ENCODE measurements at regions not wholly inside any gene's neighbourhood (a gene's known extent, or its start where the extent isn't known, plus 50 kb on each side); places are given as distances from the start of the nearest gene placed in this dataset.

GRCh38 chr3:117230924-117231323 is 521.3 kb downstream of the TUSC7 start:
- no peaks in the 10 kb centered on the region for H3K36me3 ChIP-seq (ENCODE audit: low read depth, low read length)
- no peak overlapping the region for H2AFZ ChIP-seq (ENCODE audit: low read length)
- H3F3A ChIP-seq (ENCODE audit: low read length, unreplicated experiment): no peaks in the 10 kb centered on the region
- H3K9me2 ChIP-seq (replicated peaks; ENCODE audit: low read length): no peaks in the 10 kb centered on the region
- H3K9me3 ChIP-seq (ENCODE audit: low read length): peaks cover 11% of the 10 kb centered on the region
- no peak overlapping the region for H3K4me3 ChIP-seq (ENCODE audit: low read length)
- no peaks in the 10 kb centered on the region for H4K20me1 ChIP-seq (ENCODE audit: low read length)
- H3K27me3 ChIP-seq (ENCODE audit: low read length): no peaks in the 10 kb centered on the region
- no peak for ATAC-seq
- BruUV-seq (replicated peaks): no TSS peak
- no peak overlapping the region for H3K27ac ChIP-seq (ENCODE audit: low read length)
- ChIA-PET POLR2A (ENCODE audit: unreplicated experiment) (no interaction called here), CTCF (no interaction called here)
- H3K79me2 ChIP-seq (ENCODE audit: low read length): no peaks in the 10 kb centered on the region
- H3K9ac ChIP-seq (ENCODE audit: low read length): no peak overlapping the region
- H3K4me2 ChIP-seq (ENCODE audit: low read length): no peak overlapping the region
- no peak for DNase-seq
- intact Hi-C loops (cut with micrococcal nuclease): no loop called here
- H3K4me1 ChIP-seq (ENCODE audit: insufficient read depth, low read length): no peaks in the 10 kb centered on the region
- TF ChIP-seq CTCF (conservative IDR thresholded peaks at IDR 0.05; ENCODE audit: low read depth, low read length) (no peak), EZH2phosphoT487 (IDR thresholded peaks at IDR 0.05; ENCODE audit: borderline replicate concordance, low read length) (no peak), EZH2 (IDR thresholded peaks at IDR 0.05; ENCODE audit: low read length, unreplicated experiment) (no peak)

GRCh38 chr3:117234331-117234730 is 524.8 kb downstream of the TUSC7 start:
- Histone ChIP-seq H3K4me2 (ENCODE audit: low read length) (no peak overlapping the region), H3K79me2 (ENCODE audit: low read length) (no peaks in the 10 kb centered on the region), H3K4me1 (ENCODE audit: insufficient read depth, low read length) (no peaks in the 10 kb centered on the region), H3K9me3 (ENCODE audit: low read length) (peaks cover 19% of the 10 kb centered on the region), H3K36me3 (ENCODE audit: low read depth, low read length) (no peaks in the 10 kb centered on the region), H3K27me3 (ENCODE audit: low read length) (no peaks in the 10 kb centered on the region), H3K4me3 (ENCODE audit: low read length) (no peak overlapping the region), H3K9ac (ENCODE audit: low read length) (no peak overlapping the region), H2AFZ (ENCODE audit: low read length) (no peak overlapping the region), H3F3A (ENCODE audit: low read length, unreplicated experiment) (no peaks in the 10 kb centered on the region), H3K9me2 (replicated peaks; ENCODE audit: low read length) (no peaks in the 10 kb centered on the region), H4K20me1 (ENCODE audit: low read length) (no peaks in the 10 kb centered on the region), H3K27ac (ENCODE audit: low read length) (no peak overlapping the region)
- POLR2A ChIA-PET (ENCODE audit: unreplicated experiment): no interaction called here
- CTCF ChIA-PET: no interaction called here
- intact Hi-C loops (cut with micrococcal nuclease): no loop called here
- TF ChIP-seq EZH2 (IDR thresholded peaks at IDR 0.05; ENCODE audit: low read length, unreplicated experiment) (no peak), EZH2phosphoT487 (IDR thresholded peaks at IDR 0.05; ENCODE audit: borderline replicate concordance, low read length) (no peak), CTCF (conservative IDR thresholded peaks at IDR 0.05; ENCODE audit: low read depth, low read length) (no peak)
- no TSS peak for BruUV-seq (replicated peaks)
- DNase-seq (no peak), ATAC-seq (no peak)

- no peak overlapping the region for H3K4me2 ChIP-seq (ENCODE audit: low read length)
- POLR2A ChIA-PET (ENCODE audit: unreplicated experiment): no interaction called here
- no peaks in the 10 kb centered on the region for H3K79me2 ChIP-seq (ENCODE audit: low read length)
- H3K9ac ChIP-seq (ENCODE audit: low read length): no peak overlapping the region
- CTCF ChIA-PET: no interaction called here
- no peak overlapping the region for H2AFZ ChIP-seq (ENCODE audit: low read length)
- TF ChIP-seq CTCF (conservative IDR thresholded peaks at IDR 0.05; ENCODE audit: low read depth, low read length): no peak
- TF ChIP-seq EZH2phosphoT487 (IDR thresholded peaks at IDR 0.05; ENCODE audit: borderline replicate concordance, low read length): no peak
- TF ChIP-seq EZH2 (IDR thresholded peaks at IDR 0.05; ENCODE audit: low read length, unreplicated experiment): no peak
- no peak overlapping the region for H3K27ac ChIP-seq (ENCODE audit: low read length)
- DNase-seq: no peak
- no peak for ATAC-seq
- H3K4me1 ChIP-seq (ENCODE audit: insufficient read depth, low read length): no peaks in the 10 kb centered on the region
- intact Hi-C loops (cut with micrococcal nuclease): no loop called here
- H3K9me3 ChIP-seq (ENCODE audit: low read length): peaks cover 19% of the 10 kb centered on the region
- no peaks in the 10 kb centered on the region for H3F3A ChIP-seq (ENCODE audit: low read length, unreplicated experiment)
- no TSS peak for BruUV-seq (replicated peaks)
- H3K4me3 ChIP-seq (ENCODE audit: low read length): no peak overlapping the region
- no peaks in the 10 kb centered on the region for H3K36me3 ChIP-seq (ENCODE audit: low read depth, low read length)
- H3K27me3 ChIP-seq (ENCODE audit: low read length): no peaks in the 10 kb centered on the region
- H3K9me2 ChIP-seq (replicated peaks; ENCODE audit: low read length): no peaks in the 10 kb centered on the region
- H4K20me1 ChIP-seq (ENCODE audit: low read length): no peaks in the 10 kb centered on the region
Measured at GRCh38 chr3:117235304-117235703, 525.7 kb downstream of the TUSC7 start.

Measured in PC-3 (cell line).